ENCODE measurements at regions not wholly inside any gene's neighbourhood (a gene's known extent, or its start where the extent isn't known, plus 50 kb on each side); places are given as distances from the start of the nearest gene placed in this dataset.
A peak's percentile ranks its signal among the peaks of the same experiment; 100 is the strongest.

DNA sequence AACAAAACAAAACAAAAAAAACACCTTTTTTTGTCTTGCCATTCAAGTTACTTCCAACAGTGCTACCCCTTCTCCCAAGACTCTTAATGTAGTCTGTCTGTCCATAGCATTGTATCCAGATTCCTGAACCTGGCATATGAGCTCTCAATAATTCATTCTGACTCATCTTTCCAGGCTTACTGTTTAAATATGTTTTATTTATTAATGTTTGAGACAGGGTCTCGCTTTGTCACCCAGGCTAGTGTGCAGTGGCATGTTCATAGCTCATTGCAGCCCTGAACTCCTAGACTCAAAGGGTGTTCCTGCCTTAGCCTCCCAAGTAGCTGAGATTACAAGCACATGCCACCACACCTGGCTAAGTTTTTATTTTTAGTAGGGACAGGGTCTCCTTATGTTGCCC lies 208.0 kb upstream of the DMRT1 start:
- DNase-seq = no peak

DNA sequence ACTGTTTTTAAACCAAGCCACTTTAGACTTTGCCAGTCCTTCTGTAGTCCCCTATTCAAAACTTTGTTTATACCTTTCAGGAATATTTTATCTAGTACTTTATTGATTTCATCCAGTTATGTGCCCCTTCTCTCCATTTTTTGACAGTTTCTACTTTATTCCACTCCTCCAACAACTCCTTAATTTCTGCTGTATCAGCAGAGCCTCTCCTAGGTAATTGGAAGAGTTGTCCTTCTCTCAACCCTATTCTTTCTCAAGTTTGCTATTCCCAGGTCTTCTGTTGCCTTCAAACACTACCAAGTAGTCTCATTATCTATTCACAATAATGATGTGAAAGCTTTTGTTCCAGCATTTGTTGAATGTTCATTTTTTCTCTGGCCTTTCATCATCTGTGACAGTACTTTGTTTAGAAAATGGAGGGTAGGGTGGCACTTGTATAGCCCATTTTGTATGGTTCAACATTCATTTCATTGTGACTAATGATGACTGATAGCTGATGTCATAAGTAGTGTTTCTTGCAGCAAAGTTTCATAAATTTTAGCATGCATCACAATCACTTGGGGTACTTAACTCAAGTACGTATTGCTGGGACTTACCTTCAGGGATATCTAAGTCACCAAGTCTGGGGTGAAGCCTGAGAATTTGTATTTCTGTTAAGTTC lies 204.4 kb upstream of the DMRT1 start:
- no peak for DNase-seq

GRCh38 chr9:638152-638551 lies 203.3 kb upstream of the DMRT1 start:
- DNase-seq = no peak

- no peak for DNase-seq
Measured at GRCh38 chr9:642014-642413, 199.5 kb upstream of the DMRT1 start.

- DNase-seq = no peak
Measured at GRCh38 chr9:643966-644365, 197.5 kb upstream of the DMRT1 start.

GRCh38 chr9:647522-647921 lies 194.0 kb upstream of the DMRT1 start:
- DNase-seq = no peak

GRCh38 chr9:649128-650074 lies 192.1 kb upstream of the DMRT1 start:
- DNase-seq = no peak

- DNase-seq = no peak
Measured at GRCh38 chr9:650362-650761, 191.1 kb upstream of the DMRT1 start.

DNA sequence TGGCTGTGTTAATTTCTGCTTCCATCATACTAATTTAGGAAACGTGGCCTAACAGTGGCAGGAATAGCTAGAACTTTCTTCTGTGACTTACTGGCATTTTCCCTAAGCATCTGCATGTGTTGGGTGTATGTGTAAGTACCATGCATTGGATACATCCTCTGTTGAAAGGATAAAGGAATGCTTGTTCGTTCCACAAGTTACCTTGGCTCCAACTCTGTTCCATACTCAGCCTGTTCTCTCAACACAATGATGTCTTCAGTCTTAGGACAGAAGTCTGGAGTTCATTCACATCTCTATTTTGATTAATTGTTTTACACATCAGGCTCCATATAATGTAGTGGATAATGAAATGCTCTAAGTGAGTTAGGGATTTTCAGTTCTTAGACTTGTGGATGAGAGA lies 190.1 kb upstream of the DMRT1 start:
- no peak for DNase-seq

- DNase-seq = no peak
Measured at GRCh38 chr9:652914-653313, 188.6 kb upstream of the DMRT1 start.

- no peak for DNase-seq
Measured at GRCh38 chr9:653421-653820, 188.1 kb upstream of the DMRT1 start.

DNA sequence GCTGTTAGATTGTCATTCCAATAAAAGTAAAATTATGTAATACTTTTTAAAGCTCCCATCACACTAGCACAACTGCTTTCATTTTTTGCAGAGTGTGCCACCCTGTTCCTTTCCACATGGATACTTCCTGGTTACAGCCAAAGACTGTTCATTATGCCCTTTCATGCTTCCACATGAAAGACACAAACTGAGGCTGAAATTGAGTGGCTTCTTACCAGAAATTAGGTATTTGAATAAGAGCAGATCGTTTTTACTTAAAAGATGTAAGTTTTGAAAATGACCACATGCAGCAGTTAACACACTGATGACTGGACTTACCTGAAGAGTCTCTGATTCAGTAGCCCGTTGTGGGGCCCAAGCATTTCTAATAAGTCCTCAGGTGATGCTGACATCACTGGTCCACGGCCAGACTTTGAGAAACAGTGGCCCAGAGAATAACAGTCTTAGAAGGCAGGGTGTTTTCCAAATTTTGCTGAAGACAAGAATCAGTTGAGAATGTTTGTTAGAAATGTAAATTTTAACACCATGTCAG lies 187.6 kb upstream of the DMRT1 start:
- no peak for DNase-seq

- no peak for DNase-seq
Measured at GRCh38 chr9:655875-656274, 185.6 kb upstream of the DMRT1 start.

- no peak for DNase-seq
Measured at GRCh38 chr9:656926-657568, 184.4 kb upstream of the DMRT1 start.

DNA sequence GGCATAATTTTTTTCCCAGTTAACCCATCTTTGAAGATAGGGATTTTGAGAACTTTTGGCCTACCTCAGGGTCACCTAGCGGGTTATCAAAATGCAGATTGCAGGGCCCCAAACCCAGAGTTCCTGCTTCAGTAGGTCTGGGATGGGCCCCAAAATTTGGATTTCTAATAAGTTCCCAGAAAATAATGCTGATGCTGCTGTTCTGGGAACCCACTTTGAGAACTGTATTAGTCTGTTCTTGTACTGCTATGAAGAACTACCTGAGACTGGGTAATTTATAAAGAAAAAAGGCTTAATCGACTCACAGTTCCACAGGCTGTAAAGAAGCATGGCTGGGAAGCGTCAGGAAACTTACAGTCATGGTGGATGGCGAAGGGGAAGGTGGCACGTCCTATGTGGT lies 182.2 kb upstream of the DMRT1 start:
- DNase-seq = no peak

DNA sequence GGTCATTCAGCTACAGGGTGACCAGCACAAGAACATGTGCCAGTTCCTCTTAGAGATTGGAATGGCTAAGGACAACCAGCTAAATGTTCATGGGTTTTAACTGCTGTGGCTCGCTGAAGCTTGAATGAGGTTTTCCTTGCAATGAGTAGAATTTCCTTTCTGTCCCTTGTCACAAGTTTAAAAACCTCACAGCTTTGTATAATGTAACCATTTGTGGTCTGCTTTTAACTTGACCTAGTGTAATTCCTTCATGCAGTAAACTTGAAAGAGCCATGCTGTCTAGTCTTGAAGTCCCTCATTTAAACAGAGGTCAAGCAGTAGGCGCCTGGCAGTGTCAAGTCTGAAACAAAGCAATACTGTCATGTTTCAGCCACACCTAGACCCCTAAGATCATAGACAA lies 181.3 kb upstream of the DMRT1 start:
- DNase-seq = no peak

DNA sequence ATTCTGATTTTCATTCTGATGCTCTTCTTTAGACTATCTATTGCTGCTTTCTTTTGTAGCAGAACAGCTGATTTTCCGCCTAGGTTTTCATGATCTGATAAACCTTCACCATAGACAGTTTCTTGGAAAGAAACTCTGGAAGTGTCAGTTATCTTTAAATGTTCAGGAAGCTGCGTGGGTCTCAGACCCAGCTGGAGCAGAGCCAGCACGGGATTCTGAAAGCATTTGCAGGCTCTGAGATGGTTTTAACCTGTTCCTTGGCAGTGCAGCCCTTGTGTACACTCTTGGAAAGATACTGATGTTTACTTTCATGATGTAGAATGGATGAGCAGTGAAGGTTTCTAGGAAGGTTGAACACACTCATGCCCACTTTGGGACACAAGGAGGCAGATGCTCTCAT lies 178.0 kb upstream of the DMRT1 start:
- DNase-seq = no peak

DNA sequence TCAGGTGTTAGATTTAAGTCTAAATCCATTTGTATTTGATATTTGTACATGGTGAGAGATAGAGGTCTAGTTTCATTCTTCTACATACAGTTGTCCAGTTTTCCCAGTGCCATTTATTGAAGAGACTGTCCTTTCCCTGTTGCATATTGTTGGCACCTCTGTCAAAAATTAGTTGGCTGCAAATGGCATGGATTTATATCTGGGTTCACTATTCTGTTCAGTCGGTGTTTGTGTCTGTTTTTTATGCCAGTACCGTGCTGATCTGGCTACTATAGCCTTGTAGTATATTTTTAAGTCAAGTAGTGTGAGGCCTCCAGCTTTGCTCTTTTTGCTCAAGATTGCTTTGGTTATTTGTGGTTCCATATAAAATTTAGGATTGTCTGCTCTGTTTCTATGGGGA lies 176.2 kb upstream of the DMRT1 start:
- DNase-seq = no peak

- DNase-seq = no peak
Measured at GRCh38 chr9:671997-672396, 169.5 kb upstream of the DMRT1 start.

DNA sequence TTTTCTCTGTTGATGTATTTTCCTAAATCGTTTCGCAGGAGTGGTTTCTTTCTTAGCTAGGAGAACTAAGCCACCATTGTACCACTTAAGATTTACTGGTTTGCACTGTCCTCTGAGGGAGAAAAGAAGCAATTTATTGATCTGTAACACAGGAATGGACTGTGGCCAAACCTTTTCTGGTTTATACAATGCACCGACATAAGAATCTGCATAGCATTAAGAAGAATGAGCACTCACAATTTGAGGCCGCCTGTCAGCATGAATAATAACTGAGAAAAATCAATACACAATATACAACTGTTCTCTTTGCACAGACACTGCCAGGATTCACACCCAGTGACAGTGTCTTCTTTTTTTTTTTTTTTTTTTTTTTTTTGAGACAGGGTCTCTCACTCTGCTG lies 168.6 kb upstream of the DMRT1 start:
- no peak for DNase-seq

GRCh38 chr9:673264-673965 lies 168.1 kb upstream of the DMRT1 start:
- no peak for DNase-seq

DNA sequence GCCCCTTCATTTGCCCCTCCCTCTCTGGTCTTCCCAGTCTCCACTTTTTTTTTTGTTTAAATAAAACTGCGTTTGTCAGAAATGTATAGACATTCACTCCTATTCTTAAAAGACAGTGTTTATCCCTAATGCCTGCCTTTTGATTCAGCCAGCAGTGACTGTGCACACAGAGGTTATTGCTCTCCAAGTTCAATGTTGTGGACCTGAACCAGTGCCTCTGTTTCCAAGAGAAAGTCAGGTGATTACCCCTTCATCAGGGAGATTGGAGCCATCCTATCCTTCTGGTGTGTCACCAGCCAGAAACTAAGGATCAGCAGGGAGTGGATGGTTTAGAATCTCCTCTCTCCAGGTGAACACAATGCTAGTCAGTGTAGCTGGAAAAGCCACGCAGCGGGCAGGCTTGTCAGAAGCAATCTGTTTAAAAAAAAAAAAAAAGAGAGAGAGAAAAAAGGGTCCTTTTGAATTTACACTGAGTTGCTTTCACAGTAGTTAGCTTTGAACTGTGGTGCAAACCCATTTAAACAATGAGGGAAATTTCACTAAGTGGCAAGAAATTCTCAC lies 167.5 kb upstream of the DMRT1 start:
- DNase-seq = peak in 1 of 2 experiments; percentile 11

Measured in NCI-H1930 (cell line).